Calu3 (cell line): ENCODE measurements at regions not wholly inside any gene's neighbourhood (a gene's known extent, or its start where the extent isn't known, plus 50 kb on each side); places are given as distances from the start of the nearest gene placed in this dataset.

Experiments used
- BruUV-seq: library from RNA; stranded (reverse); fragments of 400-500 nt; replicated peaks from 2 replicates; lab custom pipeline; 2021; lab: Mats Ljungman, UMichigan
- CTCF ChIA-PET: fragments of 300-600 bp; sonication (Branson Sonifier 250); formaldehyde crosslinking; loops from one replicate; lab custom pipeline; 2022; ENCODE audit warnings: antibody characterized with exemption; lab: Charles Lee
- DNase-seq: peaks from one replicate; pipeline ENCODE4 v3.0.0; 2022
- H3K27ac Mint-ChIP-seq: one replicate; pipeline ENCODE4 v1.8.0; 2022; ENCODE audit warnings: mixed read lengths; ENCODE audit not compliant: unreplicated experiment
- H3K27me3 Mint-ChIP-seq: one replicate; pipeline ENCODE4 v1.8.0; 2022; ENCODE audit warnings: mixed read lengths; ENCODE audit not compliant: unreplicated experiment
- H3K36me3 Mint-ChIP-seq: one replicate; pipeline ENCODE4 v1.8.0; 2022; ENCODE audit warnings: mild to moderate bottlenecking, moderate library complexity, mixed read lengths; ENCODE audit not compliant: insufficient read depth, unreplicated experiment
- H3K4me1 Mint-ChIP-seq: one replicate; pipeline ENCODE4 v1.8.0; 2022; ENCODE audit warnings: mild to moderate bottlenecking, low read depth, mixed read lengths; ENCODE audit not compliant: unreplicated experiment
- H3K4me3 Mint-ChIP-seq: one replicate; pipeline ENCODE4 v1.8.0; 2022; ENCODE audit warnings: mild to moderate bottlenecking, low read depth, moderate library complexity, mixed read lengths; ENCODE audit not compliant: unreplicated experiment
- H3K9me3 Mint-ChIP-seq: one replicate; pipeline ENCODE4 v1.8.0; 2022; ENCODE audit warnings: low read depth, mixed read lengths; ENCODE audit not compliant: unreplicated experiment
- CTCF ChIP-seq: fragments of 200-600 bp; IDR thresholded peaks from one replicate; pipeline ENCODE4 v1.8.0; 2022; ENCODE audit warnings: antibody characterized with exemption; ENCODE audit not compliant: unreplicated experiment
- intact Hi-C: fragments of 100-400 bp; cut with micrococcal nuclease; formaldehyde crosslinking; loops from one replicate; pipeline ENCODE4 v1.10.0; 2022; ENCODE audit not compliant: unreplicated experiment

DNA sequence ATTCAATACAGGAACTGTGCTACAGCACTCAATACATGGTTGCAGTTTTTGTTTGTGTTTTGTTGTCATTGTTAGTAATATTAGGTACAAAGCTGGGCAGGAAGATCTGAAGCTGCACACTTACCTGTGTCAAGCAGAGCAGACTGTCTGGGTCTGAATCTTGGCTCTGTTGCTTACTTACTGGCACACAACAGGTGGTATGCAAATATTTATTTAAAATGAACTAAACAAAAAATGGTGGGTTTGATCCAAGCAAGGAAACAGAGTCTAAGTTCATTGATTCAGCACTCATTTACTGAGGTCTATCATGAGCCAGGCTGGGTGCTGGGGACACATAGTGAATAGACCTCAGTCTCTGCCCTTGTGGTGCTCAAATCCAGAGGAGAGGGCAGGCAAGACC is 230.4 kb downstream of the OMA1 start:
- Mint-ChIP-seq H3K4me3 (no peak overlapping the region), H3K36me3 (no peaks in the 10 kb centered on the region), H3K9me3 (peaks cover 2% of the 10 kb centered on the region), H3K4me1 (no peaks in the 10 kb centered on the region), H3K27me3 (peaks cover 32% of the 10 kb centered on the region), H3K27ac (no peak overlapping the region)
- no peak for TF ChIP-seq CTCF
- no peak for DNase-seq
- intact Hi-C loops = no loop called here
- CTCF ChIA-PET = no interaction called here
- no TSS peak for BruUV-seq

DNA sequence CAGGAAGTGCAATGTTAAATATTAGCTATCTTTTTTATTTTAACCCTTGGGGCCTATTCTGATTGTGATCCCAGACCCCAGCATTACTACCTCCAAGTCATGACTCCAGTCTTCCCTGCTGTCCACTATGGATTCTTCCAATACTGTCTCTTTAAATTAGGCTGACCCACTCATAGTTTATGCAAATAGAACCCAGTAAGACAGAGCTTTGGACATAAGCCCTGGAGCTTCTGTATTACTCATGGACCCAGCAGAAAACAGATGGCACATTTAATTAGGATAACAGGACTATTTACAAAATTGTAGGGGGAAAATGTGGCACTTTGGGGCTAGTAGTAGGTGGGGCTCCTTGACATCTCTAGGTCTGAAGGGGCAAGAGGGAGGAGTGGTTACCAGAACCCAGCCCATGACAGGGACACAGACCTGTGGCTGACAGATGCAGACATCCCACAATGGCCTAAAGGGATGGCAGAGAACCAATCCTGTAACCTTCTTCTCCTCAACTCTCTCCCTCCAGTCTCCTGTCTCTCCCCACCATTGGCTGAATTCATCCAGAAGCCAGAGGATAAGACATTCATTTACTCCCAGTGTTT is 233.5 kb downstream of the OMA1 start:
- H3K27ac Mint-ChIP-seq = no peak overlapping the region

GRCh38 chr1:58312461-58312860 is 234.1 kb downstream of the OMA1 start:
- BruUV-seq = no TSS peak
- TF ChIP-seq CTCF = no peak
- no peaks in the 10 kb centered on the region for H3K4me1 Mint-ChIP-seq
- H3K27me3 Mint-ChIP-seq = peaks cover 37% of the 10 kb centered on the region
- no peak for DNase-seq
- H3K27ac Mint-ChIP-seq = no peak overlapping the region
- CTCF ChIA-PET = no interaction called here
- no peaks in the 10 kb centered on the region for H3K36me3 Mint-ChIP-seq
- intact Hi-C loops = no loop called here
- H3K4me3 Mint-ChIP-seq = no peak overlapping the region
- H3K9me3 Mint-ChIP-seq = no peaks in the 10 kb centered on the region

More for the DNA sequence above, 233.5 kb downstream of the OMA1 start:
- no peak overlapping the region for H3K4me3 Mint-ChIP-seq
- H3K36me3 Mint-ChIP-seq = no peaks in the 10 kb centered on the region
- DNase-seq = no peak
- no TSS peak for BruUV-seq
- TF ChIP-seq CTCF = no peak
- H3K4me1 Mint-ChIP-seq = no peaks in the 10 kb centered on the region
- CTCF ChIA-PET = no interaction called here
- H3K9me3 Mint-ChIP-seq = no peaks in the 10 kb centered on the region
- peaks cover 36% of the 10 kb centered on the region for H3K27me3 Mint-ChIP-seq
- intact Hi-C loops = no loop called here

GRCh38 chr1:58310881-58311280 is 235.6 kb downstream of the OMA1 start:
- intact Hi-C loops = no loop called here
- DNase-seq = no peak
- Mint-ChIP-seq H3K9me3 (no peaks in the 10 kb centered on the region), H3K27ac (no peak overlapping the region), H3K27me3 (peaks cover 34% of the 10 kb centered on the region), H3K4me1 (no peaks in the 10 kb centered on the region), H3K4me3 (no peak overlapping the region), H3K36me3 (no peaks in the 10 kb centered on the region)
- no TSS peak for BruUV-seq
- no peak for TF ChIP-seq CTCF
- CTCF ChIA-PET = no interaction called here
